Hippocampal formation (tissue), 2 donors: ENCODE measurements at regions not wholly inside any gene's neighbourhood (a gene's known extent, or its start where the extent isn't known, plus 50 kb on each side); places are given as distances from the start of the nearest gene placed in this dataset.
A peak's percentile ranks its signal among the peaks of the same experiment; 100 is the strongest.

Experiments used
- DNase-seq, 2 donors: peaks; one replicate each; lab custom pipeline; 2025; lab: John Stamatoyannopoulos, UW

- no peak for DNase-seq
Observed at GRCh38 chr3:146308682-146309081, 57.8 kb upstream of the PLSCR4 start.

- no peak for DNase-seq
Observed at GRCh38 chr3:146308222-146308621, 57.3 kb upstream of the PLSCR4 start.

- DNase-seq, result no peak
Observed at GRCh38 chr3:146307456-146307725, 56.5 kb upstream of the PLSCR4 start.

GRCh38 chr3:146306656-146307455 lies 56.0 kb upstream of the PLSCR4 start:
- no peak for DNase-seq

- DNase-seq, result no peak
Observed at GRCh38 chr3:146305808-146306423, 55.0 kb upstream of the PLSCR4 start.

GRCh38 chr3:146300768-146301167 lies 49.9 kb upstream of the PLSCR4 start:
- DNase-seq, result peak; percentile 5 to 37
